IMR-90 (cell line): ENCODE measurements at regions not wholly inside any gene's neighbourhood (a gene's known extent, or its start where the extent isn't known, plus 50 kb on each side); places are given as distances from the start of the nearest gene placed in this dataset.

ENCODE experiments used
- ATAC-seq: fragments of 200-7000 bp; cut with Tn5 transposase; 2 replicates; pipeline ENCODE4 v1.9.1; 2020; ENCODE audit warnings: low read depth, mild to moderate bottlenecking, moderate library complexity
- BruUV-seq: library from RNA; stranded (reverse); fragments of 400-500 nt; replicated peaks from 2 replicates; lab custom pipeline; 2021; lab: Mats Ljungman, UMichigan
- CTCF ChIA-PET: fragments of 300-600 bp; formaldehyde crosslinking; extraction: SDS; loops from one replicate; lab custom pipeline; 2021; ENCODE audit warnings: antibody characterized with exemption; lab: Yijun Ruan, JAX
- POLR2A ChIA-PET: fragments of 300-600 bp; sonication (Branson Sonifier 250); formaldehyde crosslinking; loops from one replicate; lab custom pipeline; 2022; ENCODE audit warnings: antibody characterized with exemption; ENCODE audit not compliant: unreplicated experiment; lab: Charles Lee
- DNase-seq: peaks from one replicate; pipeline ENCODE4 v3.0.0; 2013
- H2AFZ ChIP-seq: replicated peaks from 2 replicates; pipeline ENCODE3; 2013; ENCODE audit warnings: low read length, mild to moderate bottlenecking; ENCODE audit not compliant: poor library complexity
- H2AK5ac ChIP-seq: 2 replicates; pipeline ENCODE4 v1.6.1; 2013; ENCODE audit warnings: low read depth, low read length, inconsistent platforms
- H2AK9ac ChIP-seq: replicated peaks from 2 replicates; pipeline ENCODE3; 2013; ENCODE audit warnings: mild to moderate bottlenecking, low read depth, low read length, moderate library complexity; ENCODE audit not compliant: poor library complexity
- H2BK120ac ChIP-seq: 2 replicates; pipeline ENCODE4 v1.6.1; 2013; ENCODE audit warnings: low read depth, low read length, inconsistent platforms
- H2BK15ac ChIP-seq: 3 replicates; pipeline ENCODE4 v1.6.1; 2013; ENCODE audit warnings: low read depth, low read length, inconsistent platforms
- H2BK20ac ChIP-seq: 2 replicates; pipeline ENCODE4 v1.6.1; 2013; ENCODE audit warnings: low read depth, mild to moderate bottlenecking, inconsistent platforms, low read length, moderate library complexity
- H2BK5ac ChIP-seq: 2 replicates; pipeline ENCODE4 v1.6.1; 2013; ENCODE audit warnings: mild to moderate bottlenecking, low read depth, low read length, inconsistent platforms; ENCODE audit not compliant: poor library complexity, severe bottlenecking
- H3K14ac ChIP-seq: replicated peaks from 2 replicates; pipeline ENCODE4 v1.6.1; 2013; ENCODE audit warnings: low read depth, low read length, inconsistent platforms
- H3K18ac ChIP-seq: 2 replicates; pipeline ENCODE4 v1.6.1; 2013; ENCODE audit warnings: low read depth, low read length, control low read depth
- H3K23ac ChIP-seq: 2 replicates; pipeline ENCODE4 v1.6.1; 2013; ENCODE audit warnings: low read depth, low read length, inconsistent platforms
- H3K27ac ChIP-seq: 2 replicates; pipeline ENCODE4 v1.5.1; 2013; ENCODE audit warnings: mild to moderate bottlenecking, control low read depth, low read length; ENCODE audit not compliant: insufficient read depth
- H3K27me3 ChIP-seq: 2 replicates; pipeline ENCODE4 v1.6.1; 2013; ENCODE audit warnings: low read length; ENCODE audit not compliant: control insufficient read depth, insufficient read depth
- H3K36me3 ChIP-seq: 2 replicates; pipeline ENCODE4 v1.6.1; 2013; ENCODE audit warnings: low read length, mixed read lengths; ENCODE audit not compliant: control insufficient read depth, insufficient read depth
- H3K4ac ChIP-seq: 2 replicates; pipeline ENCODE4 v1.6.1; 2013; ENCODE audit warnings: low read depth, low read length, inconsistent platforms
- H3K4me1 ChIP-seq: 2 replicates; pipeline ENCODE4 v1.6.1; 2013; ENCODE audit warnings: low read length, mixed read lengths; ENCODE audit not compliant: control insufficient read depth, insufficient read depth
- H3K4me2 ChIP-seq: 2 replicates; pipeline ENCODE4 v1.6.1; 2013; ENCODE audit warnings: low read depth, mild to moderate bottlenecking, control low read depth, low read length, moderate library complexity
- H3K4me3 ChIP-seq: 2 replicates; pipeline ENCODE4 v1.5.1; 2013; ENCODE audit warnings: low read depth, mild to moderate bottlenecking, control low read depth, low read length, moderate library complexity; ENCODE audit not compliant: insufficient read depth
- H3K56ac ChIP-seq: 2 replicates; pipeline ENCODE4 v1.6.1; 2013; ENCODE audit warnings: low read length, inconsistent platforms; ENCODE audit not compliant: insufficient read depth; ENCODE audit errors: extremely low read depth
- H3K79me1 ChIP-seq, 2 experiments: 2 replicates each; pipeline ENCODE4 v1.6.1; 2013; ENCODE audit warnings: low read length in 2 of 2, inconsistent platforms in 1 of 2, low read depth in 1 of 2
- H3K9ac ChIP-seq: 2 replicates; pipeline ENCODE4 v1.6.1; 2013; ENCODE audit warnings: low read depth, low read length, control low read depth
- H3K9me1 ChIP-seq: 2 replicates; pipeline ENCODE4 v1.6.1; 2013; ENCODE audit warnings: low read length, inconsistent platforms; ENCODE audit not compliant: insufficient read depth
- H3K9me3 ChIP-seq: 2 replicates; pipeline ENCODE4 v1.6.1; 2013; ENCODE audit warnings: low read length; ENCODE audit not compliant: control insufficient read depth, insufficient read depth
- H4K20me1 ChIP-seq: 2 replicates; pipeline ENCODE4 v1.6.1; 2013; ENCODE audit warnings: low read length, inconsistent platforms; ENCODE audit not compliant: insufficient read depth
- H4K5ac ChIP-seq: 2 replicates; pipeline ENCODE4 v1.6.1; 2013; ENCODE audit warnings: mild to moderate bottlenecking, low read depth, low read length, control low read depth
- H4K8ac ChIP-seq, 2 experiments: 2 replicates each; pipeline ENCODE4 v1.6.1; 2013; ENCODE audit warnings: low read depth in 2 of 2, low read length in 2 of 2, control low read depth in 1 of 2, inconsistent platforms in 1 of 2
- H4K91ac ChIP-seq: 2 replicates; pipeline ENCODE4 v1.6.1; 2013; ENCODE audit warnings: low read depth, low read length, inconsistent platforms; ENCODE audit not compliant: insufficient read depth
- BHLHE40 ChIP-seq: fragments of 150-350 bp; IDR thresholded peaks from 2 replicates; pipeline ENCODE4 v1.6.1; 2016; ENCODE audit warnings: mild to moderate bottlenecking, low read depth, low read length
- CEBPB ChIP-seq: IDR thresholded peaks from 2 replicates; pipeline ENCODE4 v1.6.1; 2012; ENCODE audit warnings: low read depth, low read length, improper control_type of control experiment
- FOS ChIP-seq: fragments of 150-350 bp; IDR thresholded peaks from 2 replicates; pipeline ENCODE4 v1.6.1; 2016; ENCODE audit warnings: low read depth, low read length
- MAZ ChIP-seq: IDR thresholded peaks from 2 replicates; pipeline ENCODE4 v1.6.1; 2012; ENCODE audit warnings: low read depth, mild to moderate bottlenecking, low read length, improper control_type of control experiment, moderate library complexity, borderline replicate concordance
- MXI1 ChIP-seq: IDR thresholded peaks from 2 replicates; pipeline ENCODE4 v1.6.1; 2012; ENCODE audit warnings: low read depth, mild to moderate bottlenecking, low read length, moderate library complexity, borderline replicate concordance
- NFE2L2 ChIP-seq: fragments of 150-350 bp; IDR thresholded peaks from 2 replicates; pipeline ENCODE4 v1.6.1; 2016; ENCODE audit warnings: low read depth, mild to moderate bottlenecking, low read length
- POLR2A ChIP-seq: IDR thresholded peaks from 2 replicates; pipeline ENCODE4 v1.6.1; 2012; ENCODE audit warnings: mild to moderate bottlenecking, low read depth, low read length
- RAD21 ChIP-seq: IDR thresholded peaks from 2 replicates; pipeline ENCODE4 v1.6.1; 2012; ENCODE audit warnings: low read length, improper control_type of control experiment
- RCOR1 ChIP-seq: IDR thresholded peaks from 2 replicates; pipeline ENCODE4 v1.6.1; 2012; ENCODE audit warnings: mild to moderate bottlenecking, low read length, improper control_type of control experiment; ENCODE audit not compliant: insufficient replicate concordance
- SMC3 ChIP-seq: fragments of 150-350 bp; IDR thresholded peaks from 2 replicates; pipeline ENCODE4 v1.6.1; 2016; ENCODE audit warnings: low read depth, mild to moderate bottlenecking, antibody characterized with exemption, low read length, moderate library complexity
- WGBS, 2 experiments: methylation state at CpG; one replicate each; pipeline versions ENCODE4 v1.1.5 to v1.1.7; 2013; ENCODE audit warnings: missing lambda C conversion rate in 2 of 2; ENCODE audit not compliant: insufficient read length in 1 of 2; ENCODE audit errors: extremely low coverage in 2 of 2; 5-methylcytosine and 5-hydroxymethylcytosine counted together
- dilution Hi-C: fragments of 300-500 bp; cut with HindIII; formaldehyde crosslinking; loops from one replicate; pipeline ENCODE4 v1.14.3; 2018; ENCODE audit warnings: low sequenced_read_pairs; ENCODE audit not compliant: unreplicated experiment
- in situ Hi-C: fragments of 300-500 bp; cut with MboI; formaldehyde crosslinking; loops from 3 replicates; pipeline ENCODE4 v1.14.3; 2019; ENCODE audit warnings: low sequenced_read_pairs, inconsistent platforms, mixed read lengths
- intact Hi-C: fragments of 100-400 bp; cut with micrococcal nuclease; formaldehyde crosslinking; loops from 2 replicates; pipeline ENCODE4 v1.10.0; 2022
- TF ChIP-seq, protein P1 (sequence below): conservative IDR thresholded peaks from 2 replicates; pipeline ENCODE4 v1.5.1; 2012; ENCODE audit warnings: mild to moderate bottlenecking, low read depth, low read length, improper control_type of control experiment
- TF ChIP-seq, protein P2 (sequence below): fragments of 150-350 bp; IDR thresholded peaks from 2 replicates; pipeline ENCODE4 v1.6.1; 2016; ENCODE audit warnings: low read depth, mild to moderate bottlenecking, low read length, moderate library complexity, borderline replicate concordance

DNA sequence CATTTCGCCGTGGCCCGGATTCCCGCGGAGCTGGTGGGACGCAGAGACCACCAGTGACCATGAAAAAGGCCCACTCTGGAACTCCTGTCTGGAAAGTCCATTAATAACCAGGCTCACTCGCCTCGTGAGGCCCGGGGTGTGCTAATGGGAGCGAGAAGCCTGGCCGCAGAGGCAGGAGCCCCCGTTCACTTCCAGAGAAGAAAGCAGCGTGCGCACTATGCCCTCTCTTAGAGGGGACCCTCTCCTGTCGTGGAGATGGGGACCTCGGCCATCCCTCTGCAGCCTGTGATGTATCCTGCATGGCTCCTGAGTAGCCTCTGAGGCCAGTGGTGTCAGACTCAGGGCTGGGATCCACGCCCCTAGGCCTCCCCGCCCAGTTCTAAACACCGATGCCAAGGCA lies 134.1 kb upstream of the VRK1 start:
- H3K27me3 ChIP-seq: peaks cover 2% of the 10 kb centered on the region; the same call in 1 of the 2 replicates
- WGBS, 2 experiments: 66% methylated on average over 10 of the region's 19 CpGs; no CpG with 5 or more reads in 1 of the 2 experiments
- H3K4ac ChIP-seq: no peak overlapping the region
- H4K20me1 ChIP-seq: no peaks in the 10 kb centered on the region
- no peak overlapping the region for H3K23ac ChIP-seq
- TF ChIP-seq FOS: no peak
- TF ChIP-seq RCOR1: no peak
- TF ChIP-seq BHLHE40: no peak
- TF ChIP-seq SMC3: no peak
- no peak for TF ChIP-seq RAD21
- TF ChIP-seq NFE2L2: no peak
- TF ChIP-seq CEBPB: no peak
- TF ChIP-seq MAZ: no peak
- TF ChIP-seq, protein P1, sequence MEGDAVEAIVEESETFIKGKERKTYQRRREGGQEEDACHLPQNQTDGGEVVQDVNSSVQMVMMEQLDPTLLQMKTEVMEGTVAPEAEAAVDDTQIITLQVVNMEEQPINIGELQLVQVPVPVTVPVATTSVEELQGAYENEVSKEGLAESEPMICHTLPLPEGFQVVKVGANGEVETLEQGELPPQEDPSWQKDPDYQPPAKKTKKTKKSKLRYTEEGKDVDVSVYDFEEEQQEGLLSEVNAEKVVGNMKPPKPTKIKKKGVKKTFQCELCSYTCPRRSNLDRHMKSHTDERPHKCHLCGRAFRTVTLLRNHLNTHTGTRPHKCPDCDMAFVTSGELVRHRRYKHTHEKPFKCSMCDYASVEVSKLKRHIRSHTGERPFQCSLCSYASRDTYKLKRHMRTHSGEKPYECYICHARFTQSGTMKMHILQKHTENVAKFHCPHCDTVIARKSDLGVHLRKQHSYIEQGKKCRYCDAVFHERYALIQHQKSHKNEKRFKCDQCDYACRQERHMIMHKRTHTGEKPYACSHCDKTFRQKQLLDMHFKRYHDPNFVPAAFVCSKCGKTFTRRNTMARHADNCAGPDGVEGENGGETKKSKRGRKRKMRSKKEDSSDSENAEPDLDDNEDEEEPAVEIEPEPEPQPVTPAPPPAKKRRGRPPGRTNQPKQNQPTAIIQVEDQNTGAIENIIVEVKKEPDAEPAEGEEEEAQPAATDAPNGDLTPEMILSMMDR: no peak
- no peak for TF ChIP-seq POLR2A
- no peak for TF ChIP-seq MXI1
- TF ChIP-seq, protein P2, sequence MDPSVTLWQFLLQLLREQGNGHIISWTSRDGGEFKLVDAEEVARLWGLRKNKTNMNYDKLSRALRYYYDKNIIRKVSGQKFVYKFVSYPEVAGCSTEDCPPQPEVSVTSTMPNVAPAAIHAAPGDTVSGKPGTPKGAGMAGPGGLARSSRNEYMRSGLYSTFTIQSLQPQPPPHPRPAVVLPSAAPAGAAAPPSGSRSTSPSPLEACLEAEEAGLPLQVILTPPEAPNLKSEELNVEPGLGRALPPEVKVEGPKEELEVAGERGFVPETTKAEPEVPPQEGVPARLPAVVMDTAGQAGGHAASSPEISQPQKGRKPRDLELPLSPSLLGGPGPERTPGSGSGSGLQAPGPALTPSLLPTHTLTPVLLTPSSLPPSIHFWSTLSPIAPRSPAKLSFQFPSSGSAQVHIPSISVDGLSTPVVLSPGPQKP: no peak
- ATAC-seq (no peak), DNase-seq (no peak)
- no peak overlapping the region for H4K8ac ChIP-seq
- no TSS peak for BruUV-seq
- no peak overlapping the region for H3K18ac ChIP-seq
- H2AFZ ChIP-seq: no peak overlapping the region
- in situ Hi-C loops: no loop called here
- CTCF ChIA-PET: no interaction called here
- no peaks in the 10 kb centered on the region for H3K79me1 ChIP-seq
- H3K9me1 ChIP-seq: no peaks in the 10 kb centered on the region
- H2BK15ac ChIP-seq: no peak overlapping the region
- H3K9ac ChIP-seq: no peak overlapping the region
- no peak overlapping the region for H3K27ac ChIP-seq
- H3K36me3 ChIP-seq: no peaks in the 10 kb centered on the region
- dilution Hi-C loops: no loop called here
- H3K56ac ChIP-seq: no peak overlapping the region
- no peak overlapping the region for H2BK120ac ChIP-seq
- H3K9me3 ChIP-seq: no peaks in the 10 kb centered on the region
- no peak overlapping the region for H2AK9ac ChIP-seq
- no peaks in the 10 kb centered on the region for H3K4me1 ChIP-seq
- H2BK5ac ChIP-seq: no peak overlapping the region
- H2AK5ac ChIP-seq: no peak overlapping the region
- POLR2A ChIA-PET: no interaction called here
- no peak overlapping the region for H3K4me3 ChIP-seq
- H4K91ac ChIP-seq: no peak overlapping the region
- no peak overlapping the region for H3K4me2 ChIP-seq
- no peak overlapping the region for H3K14ac ChIP-seq
- intact Hi-C loops: no loop called here
- no peak overlapping the region for H2BK20ac ChIP-seq
- no peak overlapping the region for H4K5ac ChIP-seq
